Effector CD8-positive, alpha-beta T cell (primary cell): ENCODE measurements at regions not wholly inside any gene's neighbourhood (a gene's known extent, or its start where the extent isn't known, plus 50 kb on each side); places are given as distances from the start of the nearest gene placed in this dataset.

Source experiments
- DNase-seq: peaks from one replicate; lab custom pipeline; 2025; lab: John Stamatoyannopoulos, UW

DNA sequence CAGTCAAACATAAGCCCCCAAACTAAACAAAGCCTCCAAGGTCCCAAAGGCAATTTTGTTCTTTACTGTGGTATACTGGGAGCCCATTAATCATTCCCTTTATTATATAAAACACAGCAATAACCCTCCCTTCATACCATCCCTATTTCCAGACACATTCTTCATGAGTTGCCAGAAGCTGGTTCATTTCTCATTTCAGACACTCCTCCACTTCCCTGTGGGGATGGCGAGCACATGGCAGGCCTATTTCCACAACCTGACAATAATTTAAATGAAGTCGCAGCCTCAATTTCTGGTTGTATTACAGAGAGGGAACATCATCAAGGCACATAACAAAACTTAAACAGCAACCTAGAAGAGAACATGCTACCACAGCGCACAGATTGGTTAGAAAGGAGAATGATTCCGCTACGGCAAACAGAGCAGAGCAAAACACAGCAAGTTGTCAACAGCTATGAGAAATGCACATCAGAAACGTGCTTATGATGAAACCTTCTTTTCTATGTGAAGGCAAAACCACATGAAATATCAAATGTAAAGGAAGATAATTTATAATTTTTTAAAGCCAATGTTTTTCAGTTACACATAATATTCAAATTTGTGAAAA lies 63.3 kb upstream of the ARHGEF3 start:
- no peak for DNase-seq

DNA sequence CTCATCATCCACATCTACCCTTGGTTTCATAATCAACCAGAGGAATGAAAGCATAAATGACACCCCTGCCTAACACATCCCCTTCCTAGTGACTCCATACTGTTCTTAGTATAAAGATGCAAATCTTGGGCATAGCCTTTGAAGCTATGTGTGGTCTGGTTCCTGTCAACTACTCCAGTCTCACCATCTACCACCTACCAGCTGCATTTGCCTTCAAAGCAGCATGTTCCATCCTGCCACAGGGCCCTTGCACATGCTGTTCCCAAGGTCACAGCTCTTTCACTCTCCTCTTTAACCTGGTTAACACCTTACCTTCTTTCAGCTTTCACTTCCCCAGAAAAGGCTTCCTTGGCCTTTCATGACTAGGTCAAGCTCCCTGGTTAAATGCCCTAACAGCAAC lies 62.3 kb upstream of the ARHGEF3 start:
- DNase-seq, result no peak

DNA sequence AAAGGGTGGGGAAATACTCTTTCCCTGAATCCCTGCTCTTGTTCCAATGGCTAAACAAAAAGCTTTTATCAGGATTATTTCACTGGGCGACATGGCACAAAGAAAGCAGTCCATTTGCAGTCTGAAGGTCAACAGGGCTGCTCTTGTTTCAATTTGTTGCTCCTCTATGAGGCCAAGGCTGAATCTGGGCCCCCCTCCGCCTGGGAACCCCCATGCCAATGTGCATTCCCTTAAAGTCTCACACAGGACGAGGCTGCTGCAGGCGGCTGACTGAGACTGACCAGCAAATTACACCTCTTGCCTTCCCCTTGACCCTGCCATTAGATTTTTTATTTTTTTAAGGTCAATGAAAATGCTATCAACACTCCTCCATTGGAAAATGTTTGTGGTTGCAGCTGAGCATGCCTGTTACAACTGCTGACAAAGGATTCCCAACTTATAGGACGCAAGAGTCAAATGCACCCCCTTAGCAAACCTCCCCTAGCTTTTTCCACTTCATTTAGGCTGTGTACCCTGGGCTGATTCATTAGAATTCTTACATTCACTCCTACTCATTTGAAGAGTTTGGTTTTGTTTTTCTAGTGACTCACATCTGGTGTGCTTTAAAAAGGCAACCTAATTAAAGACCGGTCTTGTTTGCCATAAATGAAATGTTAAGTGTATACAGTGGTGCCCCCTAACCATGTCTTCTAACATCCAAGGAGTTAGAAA lies 60.8 kb upstream of the ARHGEF3 start:
- no peak for DNase-seq

DNA sequence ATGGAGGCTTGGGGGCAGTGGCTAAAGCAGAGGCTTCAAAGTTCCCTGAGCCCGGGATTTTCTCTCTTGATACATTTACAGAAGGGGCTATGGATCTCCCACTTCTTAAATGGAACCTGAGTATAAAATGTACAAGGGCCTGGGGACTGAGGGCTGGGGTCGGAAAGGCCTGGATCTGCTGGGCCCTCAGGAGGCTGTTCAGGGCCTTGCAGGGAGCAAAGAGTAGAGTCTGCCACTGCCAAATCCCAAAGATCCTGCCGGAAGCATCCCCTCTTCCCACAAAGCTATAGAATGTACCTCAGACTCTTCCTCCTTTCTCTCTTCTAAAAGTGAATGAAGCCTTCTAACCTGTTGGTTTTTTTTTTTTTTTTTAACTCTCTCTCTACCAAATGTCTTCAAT lies 59.8 kb upstream of the ARHGEF3 start:
- DNase-seq, result no peak

DNA sequence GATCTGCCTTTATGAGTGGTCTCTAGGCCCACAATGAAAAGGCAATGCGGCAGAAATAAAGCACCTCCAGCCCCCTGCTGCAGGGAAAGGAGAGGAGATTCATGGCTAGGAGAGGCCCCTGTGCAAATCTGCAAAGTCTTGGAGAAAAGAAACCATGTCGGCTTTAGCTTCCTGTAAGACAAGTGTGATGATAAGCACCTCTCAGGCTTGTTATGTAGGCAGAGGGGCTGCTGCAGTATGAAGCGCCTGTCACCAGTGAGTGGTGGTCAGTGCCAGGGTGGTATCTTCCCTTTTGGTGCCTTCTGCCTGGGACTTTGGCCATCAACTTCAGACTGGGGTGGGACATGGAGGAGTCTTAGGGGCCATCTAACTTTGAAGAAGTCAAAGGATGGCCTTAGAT lies 59.2 kb upstream of the ARHGEF3 start:
- DNase-seq, result no peak

DNA sequence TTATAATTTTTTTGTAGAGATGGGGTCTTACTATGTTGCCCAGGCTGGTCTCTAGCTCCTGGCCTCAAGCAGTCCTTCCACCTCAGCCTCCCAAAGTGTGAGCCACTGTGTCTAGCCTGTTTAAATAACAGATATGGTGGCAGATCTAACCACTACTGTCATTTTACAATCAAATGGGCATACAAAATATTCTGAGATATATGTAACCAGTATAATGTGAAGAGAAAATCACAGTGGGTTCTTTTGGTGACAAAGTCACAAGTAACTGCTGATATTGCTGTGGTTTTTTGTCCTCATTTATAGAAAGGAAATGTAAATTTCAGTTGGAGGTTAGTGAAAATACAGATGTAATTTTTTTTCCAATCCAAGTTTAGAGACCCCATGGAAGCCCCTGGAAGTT lies 58.6 kb upstream of the ARHGEF3 start:
- no peak for DNase-seq

DNA sequence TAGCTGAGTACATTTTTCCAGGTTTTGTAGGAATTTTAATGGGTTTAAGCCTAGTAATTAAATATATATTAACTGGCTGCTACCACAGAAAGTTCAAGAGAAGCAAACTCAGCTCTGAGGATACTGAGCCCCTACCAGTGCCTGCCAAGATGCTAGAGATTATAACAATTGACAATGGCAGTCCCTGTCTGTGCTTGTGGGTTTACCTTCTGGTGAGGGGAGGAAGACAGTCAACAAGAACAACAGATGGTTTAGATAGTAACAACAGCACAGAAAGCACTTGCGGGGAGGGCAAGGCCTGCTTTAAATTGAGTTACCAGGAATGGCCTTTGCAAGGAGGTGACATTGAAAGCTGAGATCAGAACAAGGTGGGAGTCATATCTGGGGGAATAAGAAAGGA lies 56.6 kb upstream of the ARHGEF3 start:
- no peak for DNase-seq

DNA sequence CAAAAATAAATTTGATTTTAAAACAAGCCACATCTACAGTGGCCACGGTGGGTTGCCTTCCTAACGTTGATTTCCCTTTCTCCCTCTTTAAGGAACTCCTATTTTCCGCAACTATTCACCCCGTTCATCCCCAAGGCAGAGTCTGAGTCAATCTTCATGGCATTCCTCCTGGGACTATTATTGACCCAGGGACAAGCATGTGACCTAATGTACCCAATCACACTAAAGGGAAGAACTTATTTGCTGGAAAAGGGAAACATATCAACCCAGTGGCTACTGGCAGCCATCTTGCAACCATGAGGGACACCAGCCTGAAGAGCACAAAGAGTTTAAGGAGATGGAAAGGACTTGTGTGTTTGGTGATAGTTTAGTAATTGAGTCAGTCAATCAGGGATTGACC lies 55.4 kb upstream of the ARHGEF3 start:
- DNase-seq, result no peak

DNA sequence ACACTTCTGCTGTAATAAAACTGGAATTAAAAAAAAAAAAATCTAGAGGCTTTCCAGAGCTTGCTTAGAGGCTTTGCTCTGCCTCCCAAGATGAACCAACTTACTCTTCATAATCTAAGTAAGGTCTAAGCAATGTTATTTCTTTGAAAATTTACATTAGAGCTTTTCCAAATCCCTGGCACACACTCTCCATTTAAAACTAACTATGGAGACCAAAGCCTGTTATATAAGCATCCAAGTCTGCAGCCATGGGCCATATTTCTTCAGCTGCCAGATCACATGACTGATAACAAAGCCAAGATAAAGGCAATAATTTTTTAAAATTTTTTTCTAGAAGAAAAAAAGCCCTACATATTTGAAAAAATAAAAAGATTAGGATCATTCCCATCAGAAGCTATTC lies 55.0 kb upstream of the ARHGEF3 start:
- no peak for DNase-seq

DNA sequence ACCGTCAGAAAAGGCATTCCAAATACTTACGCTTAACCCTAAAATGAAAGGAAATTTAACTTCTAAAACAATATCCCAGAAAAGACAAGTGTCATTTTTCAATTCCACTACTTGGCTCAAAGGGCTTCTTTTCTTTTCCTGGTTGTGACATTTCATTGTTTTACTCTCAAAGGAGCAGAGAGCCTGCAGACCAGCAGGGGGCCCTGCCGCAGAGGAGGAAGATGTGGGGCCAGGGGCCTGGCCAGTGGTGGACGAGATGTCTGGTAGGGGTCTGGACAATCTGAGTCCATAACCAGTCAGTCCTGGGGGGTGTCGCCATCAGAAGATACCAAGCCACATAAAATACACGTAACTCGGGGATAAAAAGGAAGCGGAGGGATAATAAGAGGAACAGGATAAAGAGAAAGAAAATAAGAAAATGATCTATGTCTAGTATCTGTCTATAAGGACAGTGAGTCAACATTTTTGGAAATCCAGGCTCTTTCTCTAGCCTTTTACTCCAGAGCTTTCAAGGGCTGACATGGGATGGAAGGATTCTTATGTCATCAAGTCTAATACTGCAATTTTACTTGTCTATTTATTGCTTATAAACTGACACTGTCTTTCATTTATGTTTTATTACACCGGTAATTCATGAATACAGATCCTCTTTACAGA lies 54.2 kb upstream of the ARHGEF3 start:
- no peak for DNase-seq

DNA sequence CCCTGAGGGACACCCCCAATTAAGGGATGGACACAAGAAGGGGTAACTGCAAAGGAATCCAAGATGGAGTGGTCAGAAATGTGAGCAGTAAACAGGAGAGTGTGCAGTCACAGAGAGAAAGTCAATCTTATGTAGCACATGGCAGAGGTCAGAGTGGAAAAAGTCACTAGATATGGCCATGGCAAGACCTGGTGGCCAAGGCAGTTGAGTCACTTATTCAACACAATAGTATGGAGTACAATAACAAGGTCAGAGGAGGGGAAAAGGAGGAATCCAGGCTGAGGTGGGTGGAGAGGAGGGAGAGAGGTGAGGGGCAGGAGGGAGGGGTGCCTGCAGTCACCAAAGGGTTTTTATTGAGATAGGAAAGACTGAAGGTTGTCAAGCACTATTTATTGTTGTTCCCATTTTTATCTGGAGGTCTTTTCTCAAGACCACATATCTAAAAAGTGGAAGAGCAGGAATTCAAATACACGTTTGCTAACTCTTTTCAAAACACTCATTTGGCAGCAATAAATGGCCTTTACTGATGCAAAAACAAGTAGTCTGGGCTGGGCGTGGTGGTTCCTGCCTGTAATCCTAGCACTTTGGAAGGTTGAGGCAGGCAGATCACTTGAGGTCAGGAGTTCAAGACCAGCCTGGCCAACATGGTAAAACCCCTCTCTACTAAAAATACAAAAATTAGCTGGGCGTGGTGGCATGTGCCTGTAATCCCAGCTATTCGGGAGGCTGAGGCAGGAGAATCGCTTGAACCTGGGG lies 53.3 kb upstream of the ARHGEF3 start:
- no peak for DNase-seq

DNA sequence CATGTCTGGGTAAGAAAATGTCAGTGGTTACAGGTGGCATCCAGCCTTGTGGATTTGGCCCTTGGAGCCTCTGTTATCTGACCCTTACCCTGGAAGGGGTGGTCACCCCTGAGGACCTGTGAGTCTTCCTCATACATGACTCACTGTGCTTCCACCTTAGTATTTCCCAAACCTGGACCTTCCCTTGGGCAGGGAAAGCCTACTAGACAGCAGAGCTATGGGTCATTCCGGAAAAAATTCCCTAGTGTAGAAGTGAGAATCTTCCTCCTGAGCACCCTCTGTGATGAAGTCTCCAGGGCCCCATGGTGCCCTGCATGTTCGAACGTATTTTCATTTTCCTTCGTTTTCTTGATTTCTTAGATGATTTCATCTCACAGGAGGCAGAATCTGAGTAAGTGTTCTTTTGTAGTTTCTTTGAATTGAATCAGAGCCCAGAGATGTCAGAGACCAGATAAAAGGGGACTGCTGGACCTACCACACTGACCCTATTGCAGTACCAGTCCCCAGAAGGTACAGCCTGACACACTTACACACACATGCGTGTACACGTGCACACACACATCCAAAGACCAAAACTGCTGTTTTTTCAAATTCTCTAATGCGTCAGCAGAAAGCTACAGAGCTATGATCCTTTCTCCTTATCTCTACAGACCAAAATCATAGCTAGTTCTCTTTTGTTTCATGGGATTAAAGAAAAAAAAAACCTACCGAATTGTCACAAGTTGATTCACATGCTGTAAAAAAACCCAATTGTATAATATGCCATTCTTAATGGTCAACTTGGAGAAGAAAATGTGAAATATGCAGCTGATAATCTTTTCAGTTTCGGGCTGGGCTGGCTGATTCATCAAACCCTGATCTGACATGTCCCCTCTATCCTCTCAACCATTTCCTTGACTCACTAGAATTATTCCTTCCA lies 50.5 kb upstream of the ARHGEF3 start:
- no peak for DNase-seq
